ENCODE measurements at regions not wholly inside any gene's neighbourhood (a gene's known extent, or its start where the extent isn't known, plus 50 kb on each side); places are given as distances from the start of the nearest gene placed in this dataset.
A peak's percentile ranks its signal among the peaks of the same experiment; 100 is the strongest.

GRCh38 chr6:14501914-14502313 is 384.3 kb downstream of the CD83 start:
- Histone ChIP-seq H3K36me3 (ENCODE audit: low read depth) (no peaks in the 10 kb centered on the region), H3K27me3 (ENCODE audit: insufficient read depth, low read depth) (no peaks in the 10 kb centered on the region), H3K27ac (no peak overlapping the region), H3K79me2 (ENCODE audit: low read depth) (no peaks in the 10 kb centered on the region), H3K9me2 (ENCODE audit: insufficient read depth) (no peaks in the 10 kb centered on the region), H3F3A (ENCODE audit: insufficient read depth, low read depth) (no peaks in the 10 kb centered on the region; the same call in 1 of the 2 replicates), H2AFZ (no peak overlapping the region), H3K4me1 (replicated peaks; ENCODE audit: insufficient read depth) (peaks cover 14% of the 10 kb centered on the region; the same call in 1 of the 2 replicates), H3K4me2 (no peak overlapping the region), H4K20me1 (ENCODE audit: insufficient read depth) (no peaks in the 10 kb centered on the region), H3K4me3 (no peak overlapping the region), H3K9me3 (ENCODE audit: insufficient read depth, low read depth) (no peaks in the 10 kb centered on the region)
- ChIA-PET CTCF (no interaction called here), POLR2A (ENCODE audit: unreplicated experiment) (no interaction called here)
- intact Hi-C loops (cut with micrococcal nuclease; ENCODE audit: unreplicated experiment) = no loop called here
- no peak for DNase-seq
- BruUV-seq (replicated peaks) = no TSS peak
- TF ChIP-seq CTCF (conservative IDR thresholded peaks at IDR 0.05) (no peak), EZH2 (IDR thresholded peaks at IDR 0.05; ENCODE audit: low read depth) (no peak)

GRCh38 chr6:14502551-14502950 is 385.0 kb downstream of the CD83 start:
- intact Hi-C loops (cut with micrococcal nuclease; ENCODE audit: unreplicated experiment) = no loop called here
- H3K4me2 ChIP-seq = no peak overlapping the region
- H3K9me2 ChIP-seq (ENCODE audit: insufficient read depth) = no peaks in the 10 kb centered on the region
- DNase-seq = peak in 1 of 2 experiments; percentile 35
- H3K79me2 ChIP-seq (ENCODE audit: low read depth) = no peaks in the 10 kb centered on the region
- BruUV-seq (replicated peaks) = no TSS peak
- no peaks in the 10 kb centered on the region for H4K20me1 ChIP-seq (ENCODE audit: insufficient read depth)
- no peak overlapping the region for H3K4me3 ChIP-seq
- H3K27me3 ChIP-seq (ENCODE audit: insufficient read depth, low read depth) = no peaks in the 10 kb centered on the region
- H3F3A ChIP-seq (ENCODE audit: insufficient read depth, low read depth) = no peaks in the 10 kb centered on the region; the same call in 1 of the 2 replicates
- no peak for TF ChIP-seq CTCF (conservative IDR thresholded peaks at IDR 0.05)
- TF ChIP-seq EZH2 (IDR thresholded peaks at IDR 0.05; ENCODE audit: low read depth) = no peak
- no peaks in the 10 kb centered on the region for H3K9me3 ChIP-seq (ENCODE audit: insufficient read depth, low read depth)
- H3K4me1 ChIP-seq (replicated peaks; ENCODE audit: insufficient read depth) = peaks cover 14% of the 10 kb centered on the region; the same call in 1 of the 2 replicates
- POLR2A ChIA-PET (ENCODE audit: unreplicated experiment) = no interaction called here
- H3K36me3 ChIP-seq (ENCODE audit: low read depth) = no peaks in the 10 kb centered on the region
- no peak overlapping the region for H3K27ac ChIP-seq
- no peak overlapping the region for H2AFZ ChIP-seq
- CTCF ChIA-PET = no interaction called here

GRCh38 chr6:14505401-14505800 is 387.8 kb downstream of the CD83 start:
- Histone ChIP-seq H3K9me2 (ENCODE audit: insufficient read depth) (no peaks in the 10 kb centered on the region), H3K9me3 (ENCODE audit: insufficient read depth, low read depth) (no peaks in the 10 kb centered on the region), H3K27ac (no peak overlapping the region), H2AFZ (no peak overlapping the region), H3K36me3 (ENCODE audit: low read depth) (no peaks in the 10 kb centered on the region), H4K20me1 (ENCODE audit: insufficient read depth) (no peaks in the 10 kb centered on the region), H3K27me3 (ENCODE audit: insufficient read depth, low read depth) (no peaks in the 10 kb centered on the region), H3K4me2 (no peak overlapping the region), H3F3A (ENCODE audit: insufficient read depth, low read depth) (no peaks in the 10 kb centered on the region), H3K4me3 (no peak overlapping the region), H3K4me1 (replicated peaks; ENCODE audit: insufficient read depth) (0 out of 2 replicates have a peak, but pooled peaks cover 5% of the 10 kb centered on the region), H3K79me2 (ENCODE audit: low read depth) (no peaks in the 10 kb centered on the region)
- BruUV-seq (replicated peaks) = no TSS peak
- intact Hi-C loops (cut with micrococcal nuclease; ENCODE audit: unreplicated experiment) = no loop called here
- TF ChIP-seq CTCF (conservative IDR thresholded peaks at IDR 0.05) (no peak), EZH2 (IDR thresholded peaks at IDR 0.05; ENCODE audit: low read depth) (no peak)
- CTCF ChIA-PET = no interaction called here
- DNase-seq = no peak
- POLR2A ChIA-PET (ENCODE audit: unreplicated experiment) = no interaction called here
